ENCODE measurements at regions not wholly inside any gene's neighbourhood (a gene's known extent, or its start where the extent isn't known, plus 50 kb on each side); places are given as distances from the start of the nearest gene placed in this dataset.

DNA sequence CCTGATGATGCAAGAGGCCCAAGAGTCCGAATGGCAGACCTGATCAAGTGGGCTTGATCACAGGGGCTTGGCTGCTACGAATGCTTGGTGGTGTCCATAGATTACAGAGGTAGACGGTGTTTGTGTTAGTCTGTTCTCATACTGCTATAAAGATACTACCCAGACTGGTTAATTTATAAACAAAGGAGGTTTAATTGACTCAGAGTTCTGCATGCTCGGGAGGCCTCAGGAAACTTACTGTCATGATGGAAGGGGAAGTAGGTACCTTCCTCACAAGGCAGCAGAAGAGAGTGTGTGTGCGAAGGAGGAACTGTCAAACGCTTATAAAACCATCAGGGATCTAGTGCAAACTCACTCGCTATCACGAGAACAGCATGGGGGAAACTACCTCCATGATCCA lies 268.9 kb upstream of the KLF6 start:
- Histone ChIP-seq H2AFZ (ENCODE audit: insufficient read depth, low read depth, low read length, poor library complexity, severe bottlenecking) (peak overlapping the region; percentile 3), H3K4me3 (ENCODE audit: control extremely low read depth in 1 of 5, extremely low read depth in 1 of 5, insufficient read depth in 1 of 5, low read depth in 2 of 5, low read length in 4 of 5) (no peak overlapping the region), H3K27ac (ENCODE audit: low read length in 2 of 2) (no peak overlapping the region), H3K4me1 (ENCODE audit: control insufficient read depth in 2 of 2, insufficient read depth in 2 of 2, low read length in 2 of 2) (peaks cover 4 to 13% of the 10 kb centered on the region in 2 donors), H4K20me1 (ENCODE audit: control insufficient read depth, insufficient read depth, low read length, poor library complexity, severe bottlenecking) (no peaks in the 10 kb centered on the region), H3K9ac (ENCODE audit: low read length) (no peak overlapping the region), H3K9me3 (ENCODE audit: control extremely low read depth in 1 of 3, control insufficient read depth in 2 of 3, insufficient read depth in 1 of 3, low read length in 2 of 3) (peaks cover 0 to 4% (median 0%) of the 10 kb centered on the region in 3 donors), H3K79me2 (ENCODE audit: control insufficient read depth, insufficient read depth, low read length) (no peaks in the 10 kb centered on the region), H3K27me3 (replicated peaks in 1 of 4; ENCODE audit: control extremely low read depth in 1 of 4, control insufficient read depth in 3 of 4, insufficient read depth in 4 of 4, low read length in 3 of 4) (no peaks in the 10 kb centered on the region), H3K4me2 (replicated peaks; ENCODE audit: low read depth, low read length, poor library complexity, severe bottlenecking) (no peak overlapping the region), H3K36me3 (replicated peaks in 1 of 2; ENCODE audit: control extremely low read depth in 1 of 2, control insufficient read depth in 1 of 2, extremely low read depth in 1 of 2, insufficient read depth in 2 of 2, low read length in 1 of 2) (no peaks in the 10 kb centered on the region)
- intact Hi-C loops (cut with micrococcal nuclease): no loop called here
- Mint-ChIP-seq H3K9me3 (ENCODE audit: insufficient read depth) (peaks cover 4% of the 10 kb centered on the region), H3K4me3 (no peak overlapping the region), H3K4me1 (peaks cover 21% of the 10 kb centered on the region), H3K27me3 (no peaks in the 10 kb centered on the region), H3K27ac (peak overlapping the region; percentile 42)
- DNase-seq (peak; percentile 48), ATAC-seq (ENCODE audit: low read depth) (peak; percentile 47)
- TF ChIP-seq, protein P1, sequence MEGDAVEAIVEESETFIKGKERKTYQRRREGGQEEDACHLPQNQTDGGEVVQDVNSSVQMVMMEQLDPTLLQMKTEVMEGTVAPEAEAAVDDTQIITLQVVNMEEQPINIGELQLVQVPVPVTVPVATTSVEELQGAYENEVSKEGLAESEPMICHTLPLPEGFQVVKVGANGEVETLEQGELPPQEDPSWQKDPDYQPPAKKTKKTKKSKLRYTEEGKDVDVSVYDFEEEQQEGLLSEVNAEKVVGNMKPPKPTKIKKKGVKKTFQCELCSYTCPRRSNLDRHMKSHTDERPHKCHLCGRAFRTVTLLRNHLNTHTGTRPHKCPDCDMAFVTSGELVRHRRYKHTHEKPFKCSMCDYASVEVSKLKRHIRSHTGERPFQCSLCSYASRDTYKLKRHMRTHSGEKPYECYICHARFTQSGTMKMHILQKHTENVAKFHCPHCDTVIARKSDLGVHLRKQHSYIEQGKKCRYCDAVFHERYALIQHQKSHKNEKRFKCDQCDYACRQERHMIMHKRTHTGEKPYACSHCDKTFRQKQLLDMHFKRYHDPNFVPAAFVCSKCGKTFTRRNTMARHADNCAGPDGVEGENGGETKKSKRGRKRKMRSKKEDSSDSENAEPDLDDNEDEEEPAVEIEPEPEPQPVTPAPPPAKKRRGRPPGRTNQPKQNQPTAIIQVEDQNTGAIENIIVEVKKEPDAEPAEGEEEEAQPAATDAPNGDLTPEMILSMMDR (IDR thresholded peaks at IDR 0.05): no peak
- no peak for TF ChIP-seq EZH2 (IDR thresholded peaks at IDR 0.05; ENCODE audit: borderline replicate concordance, insufficient read depth, low read depth, low read length, poor library complexity, severe bottlenecking)
- ChIA-PET POLR2A (no interaction called here), CTCF (no interaction called here)
- WGBS (ENCODE audit: insufficient coverage): no CpG with 5 or more reads among the region's 8 CpGs

DNA sequence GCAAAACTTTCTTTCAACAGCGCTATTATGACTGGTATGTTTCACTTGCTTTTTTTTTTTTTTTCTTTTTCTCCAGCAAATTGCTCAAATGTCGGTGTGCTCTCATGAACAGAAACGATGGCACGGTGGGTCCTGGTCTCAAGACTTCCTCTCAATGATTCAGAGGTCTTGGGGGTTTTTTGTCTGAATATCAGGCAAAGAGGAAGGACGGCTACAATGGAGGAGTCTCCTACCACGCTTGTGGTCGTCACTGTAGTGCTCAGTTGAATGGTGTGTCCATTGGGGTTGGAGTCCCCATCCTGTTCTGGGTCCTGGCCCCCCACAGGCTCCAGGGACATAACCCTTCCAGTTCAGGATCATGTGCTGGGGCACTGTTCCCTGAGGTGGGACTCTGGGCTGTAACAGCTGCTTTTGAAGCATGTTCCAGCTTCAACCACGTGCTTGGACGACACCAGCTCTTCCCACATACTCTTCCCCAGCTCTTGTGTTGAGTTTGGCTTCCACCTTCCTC lies 266.7 kb upstream of the KLF6 start:
- Histone ChIP-seq H4K20me1 (ENCODE audit: control insufficient read depth, insufficient read depth, low read length, poor library complexity, severe bottlenecking) (no peaks in the 10 kb centered on the region), H3K79me2 (ENCODE audit: control insufficient read depth, insufficient read depth, low read length) (no peaks in the 10 kb centered on the region), H3K36me3 (replicated peaks in 1 of 2; ENCODE audit: control extremely low read depth in 1 of 2, control insufficient read depth in 1 of 2, extremely low read depth in 1 of 2, insufficient read depth in 2 of 2, low read length in 1 of 2) (no peaks in the 10 kb centered on the region), H3K27me3 (replicated peaks in 1 of 4; ENCODE audit: control extremely low read depth in 1 of 4, control insufficient read depth in 3 of 4, insufficient read depth in 4 of 4, low read length in 3 of 4) (no peaks in the 10 kb centered on the region), H3K4me1 (ENCODE audit: control insufficient read depth in 2 of 2, insufficient read depth in 2 of 2, low read length in 2 of 2) (peaks cover 4 to 13% of the 10 kb centered on the region in 2 donors), H3K9me3 (ENCODE audit: control extremely low read depth in 1 of 3, control insufficient read depth in 2 of 3, insufficient read depth in 1 of 3, low read length in 2 of 3) (peaks cover 0 to 4% (median 0%) of the 10 kb centered on the region in 3 donors), H3K27ac (ENCODE audit: low read length in 2 of 2) (peak overlapping the region; percentile 15 to 57), H2AFZ (ENCODE audit: insufficient read depth, low read depth, low read length, poor library complexity, severe bottlenecking) (peak overlapping the region; percentile 63), H3K4me3 (ENCODE audit: control extremely low read depth in 1 of 5, extremely low read depth in 1 of 5, insufficient read depth in 1 of 5, low read depth in 2 of 5, low read length in 4 of 5) (peak overlapping the region in 4 of 5 experiments; percentile 20 to 62 (median 48)), H3K4me2 (replicated peaks; ENCODE audit: low read depth, low read length, poor library complexity, severe bottlenecking) (peak overlapping the region; percentile 57), H3K9ac (ENCODE audit: low read length) (peak overlapping the region; percentile 57)
- CTCF ChIA-PET: no interaction called here
- H3K9me3 Mint-ChIP-seq (ENCODE audit: insufficient read depth): peaks cover 4% of the 10 kb centered on the region
- WGBS (ENCODE audit: insufficient coverage): 76% methylated on average over 3 of the region's 9 CpGs
- H3K27ac Mint-ChIP-seq: peak overlapping the region; percentile 81
- TF ChIP-seq EZH2 (IDR thresholded peaks at IDR 0.05; ENCODE audit: borderline replicate concordance, insufficient read depth, low read depth, low read length, poor library complexity, severe bottlenecking): no peak
- TF ChIP-seq, protein P1 (IDR thresholded peaks at IDR 0.05): no peak
- H3K4me3 Mint-ChIP-seq: peak overlapping the region; percentile 81
- intact Hi-C loops (cut with micrococcal nuclease): no loop called here
- ATAC-seq (ENCODE audit: low read depth) (no peak), DNase-seq (peak; percentile 21)
- peaks cover 18% of the 10 kb centered on the region for H3K4me1 Mint-ChIP-seq
- POLR2A ChIA-PET: interaction anchor here (0.7 kb wide), 1 partner anchor 241 kb away, joined by 4 read pairs; no protein-coding TSS in a partner anchor
- H3K27me3 Mint-ChIP-seq: no peaks in the 10 kb centered on the region

Measured in B cell (primary cell).